ENCODE measurements at regions not wholly inside any gene's neighbourhood (a gene's known extent, or its start where the extent isn't known, plus 50 kb on each side); places are given as distances from the start of the nearest gene placed in this dataset.

DNA sequence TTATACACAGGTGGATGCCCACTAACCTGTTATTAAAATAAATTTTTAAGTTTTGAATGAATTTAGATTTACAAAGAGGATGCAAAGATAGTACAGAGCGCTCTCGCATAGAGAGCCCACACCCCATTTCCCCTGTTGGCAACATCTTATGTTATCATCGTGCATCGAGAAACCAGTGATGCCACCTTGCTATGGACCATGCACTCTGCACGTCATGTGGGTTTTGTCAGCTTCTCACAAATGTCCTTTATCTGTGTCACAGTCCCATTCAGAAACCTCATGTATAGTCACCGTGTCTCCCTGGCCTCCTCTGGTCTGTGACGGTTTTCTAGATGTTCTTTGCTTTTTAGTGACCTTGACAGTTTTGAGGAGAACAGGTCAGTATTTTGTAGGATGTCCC lies 60.0 kb downstream of the ING1 start:
- no peak for DNase-seq (ENCODE audit: low read depth)

DNA sequence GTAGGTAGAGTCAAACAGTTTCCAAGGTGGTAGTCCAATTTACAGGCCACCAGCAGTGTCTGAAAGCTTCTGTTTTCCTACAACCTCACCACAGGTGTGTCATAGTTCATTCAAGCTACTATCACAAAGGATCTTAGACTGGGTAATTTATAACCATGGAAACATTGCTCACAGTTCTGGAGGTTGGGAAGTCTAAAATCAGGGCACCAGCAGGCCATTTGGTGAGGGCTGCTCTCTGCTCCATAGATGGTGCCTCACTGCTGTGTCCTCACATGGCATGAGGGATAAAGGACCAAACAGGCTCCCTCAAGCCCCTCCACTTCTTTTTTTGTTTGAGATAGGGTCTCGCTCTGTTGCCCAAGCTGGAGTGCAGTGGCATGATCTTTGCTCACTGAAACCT lies 60.6 kb downstream of the ING1 start:
- DNase-seq (ENCODE audit: low read depth), result no peak

DNA sequence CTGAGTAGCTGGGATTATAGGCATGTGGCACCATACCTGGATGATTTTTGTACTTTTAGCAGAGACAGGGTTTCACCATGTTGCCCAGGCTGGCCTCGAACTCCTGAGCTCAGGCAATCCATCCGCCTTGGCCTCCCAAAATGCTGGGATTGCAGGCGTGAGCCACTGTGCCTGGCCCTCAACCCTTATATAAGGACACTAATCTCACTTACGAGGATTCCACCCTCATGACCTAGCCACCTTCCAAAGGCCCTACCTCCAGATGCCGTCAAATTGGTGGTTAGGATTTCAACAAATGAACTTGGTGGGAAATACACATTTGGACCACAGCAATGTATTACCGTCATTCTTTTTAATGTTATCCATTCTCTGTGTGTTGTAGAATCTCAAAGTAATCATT lies 61.0 kb downstream of the ING1 start:
- no peak for DNase-seq (ENCODE audit: low read depth)

DNA sequence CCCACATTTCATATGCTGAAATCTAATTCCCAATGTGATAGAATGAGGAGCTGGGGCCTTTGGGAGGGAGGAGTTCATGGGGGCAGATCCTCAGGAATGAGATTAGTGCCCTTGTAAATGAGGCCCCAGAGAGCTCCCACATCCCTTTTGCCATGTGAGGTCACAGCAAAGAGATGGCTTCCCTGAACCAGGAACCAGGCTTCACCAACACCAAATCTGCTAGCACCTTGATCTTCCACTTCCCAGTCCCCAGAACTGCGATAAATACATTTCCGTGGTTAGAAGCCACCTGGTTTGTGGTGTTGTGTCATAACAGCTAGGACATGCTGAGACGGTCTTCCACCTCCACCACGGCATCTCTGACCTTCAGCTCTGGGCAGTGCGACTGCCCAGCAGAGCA lies 62.1 kb downstream of the ING1 start:
- DNase-seq (ENCODE audit: low read depth), result no peak

DNA sequence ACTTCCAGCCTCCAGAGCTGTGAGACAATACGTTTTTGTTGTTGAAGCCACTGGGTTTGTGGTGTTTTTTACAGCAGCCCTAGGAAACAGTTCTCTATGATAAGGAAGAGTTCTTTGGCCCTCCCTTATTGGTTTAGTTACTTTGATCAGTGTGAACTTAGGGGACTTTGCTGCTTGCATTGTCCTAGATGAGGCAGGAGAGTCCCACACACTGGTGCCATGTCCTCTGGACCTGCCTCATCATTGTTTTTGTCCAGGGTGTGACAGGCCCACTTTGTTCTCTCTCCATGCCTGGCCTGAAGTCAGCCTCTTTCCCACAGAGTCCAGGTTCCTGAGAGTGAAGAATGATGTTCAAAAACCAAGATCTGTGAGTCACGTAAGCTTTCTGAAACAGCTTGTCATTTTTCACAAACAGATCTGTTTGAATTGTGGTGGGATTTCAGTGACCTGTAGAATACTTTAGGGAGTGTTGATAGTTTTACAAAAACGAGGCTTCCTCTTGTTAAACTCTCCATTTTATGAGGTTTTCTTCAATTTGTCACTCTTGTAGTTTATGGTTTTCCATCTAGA lies 63.8 kb downstream of the ING1 start:
- no peak for DNase-seq (ENCODE audit: low read depth)

DNA sequence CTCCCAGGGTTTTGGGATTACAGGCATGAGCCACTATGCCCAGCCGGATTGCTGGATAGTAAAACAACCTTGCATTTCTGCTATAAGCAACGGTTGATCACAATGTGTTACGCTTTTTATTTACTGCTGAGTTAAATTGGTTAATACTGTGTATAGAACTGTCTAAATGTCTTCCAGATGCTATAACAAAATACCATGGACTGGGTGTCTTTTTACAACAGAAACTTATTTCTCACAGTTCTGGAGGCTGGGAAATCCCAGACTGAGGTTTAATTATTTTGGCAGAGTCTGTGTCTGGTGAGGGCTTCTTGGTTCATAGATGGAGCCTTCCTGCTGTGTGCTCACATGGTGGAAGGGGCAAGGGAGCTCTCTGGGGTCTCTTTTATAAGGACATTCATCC lies 65.5 kb downstream of the ING1 start:
- DNase-seq (ENCODE audit: low read depth), result no peak

DNA sequence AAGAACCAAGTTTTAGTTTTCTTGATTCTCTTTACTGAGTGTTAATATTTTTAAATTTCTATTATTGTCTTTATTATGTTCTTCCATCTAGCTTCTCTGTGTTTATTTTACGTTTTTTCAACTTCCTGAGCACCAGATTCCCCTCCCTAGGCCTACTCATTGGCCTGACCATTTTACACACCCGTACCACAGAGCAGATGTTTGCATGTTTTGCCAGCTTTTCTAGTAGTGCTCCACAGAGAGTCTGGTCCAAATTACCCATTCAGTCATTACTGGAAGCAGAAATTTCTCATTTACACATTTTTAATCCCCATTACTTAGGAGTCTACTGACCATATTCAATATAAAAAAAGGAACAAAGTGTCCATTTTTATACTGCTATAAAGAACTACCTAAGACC lies 66.9 kb downstream of the ING1 start:
- DNase-seq (ENCODE audit: low read depth), result no peak

DNA sequence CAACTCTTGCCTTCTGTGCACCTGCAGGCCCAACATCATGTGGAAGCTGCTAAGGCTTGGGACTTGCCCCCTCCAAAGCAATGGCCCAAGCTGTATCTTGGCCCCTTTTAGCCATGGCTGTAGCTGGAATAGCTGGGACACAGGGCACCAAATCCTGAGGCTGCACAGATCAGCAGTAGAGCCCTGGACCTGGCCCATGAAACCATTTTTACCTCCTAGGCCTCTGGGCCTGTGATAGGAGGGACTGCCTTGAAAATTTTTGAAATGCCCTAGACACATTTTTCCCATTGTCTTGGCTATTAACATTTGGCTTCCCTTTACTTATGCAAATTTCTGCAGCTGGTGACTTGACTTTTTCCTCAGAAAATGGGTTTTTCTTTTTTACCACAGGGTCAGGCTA lies 68.7 kb downstream of the ING1 start:
- DNase-seq (ENCODE audit: low read depth), result no peak

DNA sequence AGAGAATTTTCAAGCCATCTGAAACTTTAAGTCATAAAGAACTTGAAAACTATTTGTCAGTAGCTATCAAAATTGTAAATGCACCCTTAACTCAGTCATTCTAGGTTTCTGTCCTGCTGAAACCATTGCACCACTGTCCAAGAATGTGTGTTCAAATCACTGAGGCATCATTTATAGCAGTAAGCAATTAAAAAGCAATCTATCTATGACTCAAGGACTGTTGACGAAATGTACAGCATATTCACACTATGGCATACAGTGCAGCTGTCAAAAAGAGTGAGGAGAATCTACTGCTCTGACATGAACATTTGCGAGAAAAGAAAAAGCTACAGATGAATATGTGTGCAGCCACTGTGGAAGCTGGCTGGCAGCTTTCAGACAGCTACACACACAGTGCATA lies 71.2 kb downstream of the ING1 start:
- no peak for DNase-seq (ENCODE audit: low read depth)

DNA sequence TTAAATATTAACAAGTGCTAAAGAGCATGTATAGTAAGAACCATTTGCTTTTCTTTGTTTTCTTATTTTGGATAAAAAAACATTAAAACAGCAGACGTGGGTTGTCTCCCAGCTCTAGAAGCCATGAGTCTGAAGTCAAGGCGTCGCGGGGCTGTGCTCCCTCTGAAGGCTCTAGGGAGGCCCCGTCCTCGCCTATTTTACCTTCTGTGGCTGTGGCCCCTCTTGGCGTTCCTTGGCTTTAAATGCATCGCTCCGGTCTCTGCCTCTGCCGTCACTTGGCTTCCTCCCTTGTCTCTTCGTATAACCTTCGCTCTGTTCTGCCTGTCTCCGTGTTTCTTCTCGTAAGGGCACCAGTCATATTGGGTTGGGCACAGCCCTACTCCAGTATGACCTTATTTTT lies 75.3 kb downstream of the ING1 start:
- DNase-seq (ENCODE audit: low read depth), result no peak

DNA sequence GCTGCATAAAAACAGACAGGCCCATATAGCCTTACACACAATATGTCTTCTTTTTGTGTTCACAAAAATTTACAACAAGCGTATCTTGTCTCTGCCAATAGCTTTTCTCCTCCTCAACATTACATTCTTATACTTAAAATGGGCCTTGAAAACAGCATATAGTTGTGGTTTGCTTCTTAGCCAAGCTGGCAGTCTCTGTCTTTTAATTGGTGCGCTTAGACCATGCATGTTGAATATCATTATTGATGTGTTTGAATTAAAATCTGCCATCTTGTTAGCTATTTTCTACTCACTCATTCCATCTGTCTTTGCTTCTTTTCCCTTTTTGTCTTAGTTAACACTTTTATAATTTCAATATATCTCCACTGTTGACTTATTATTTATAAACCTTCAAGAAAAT lies 76.4 kb downstream of the ING1 start:
- DNase-seq (ENCODE audit: low read depth), result no peak

DNA sequence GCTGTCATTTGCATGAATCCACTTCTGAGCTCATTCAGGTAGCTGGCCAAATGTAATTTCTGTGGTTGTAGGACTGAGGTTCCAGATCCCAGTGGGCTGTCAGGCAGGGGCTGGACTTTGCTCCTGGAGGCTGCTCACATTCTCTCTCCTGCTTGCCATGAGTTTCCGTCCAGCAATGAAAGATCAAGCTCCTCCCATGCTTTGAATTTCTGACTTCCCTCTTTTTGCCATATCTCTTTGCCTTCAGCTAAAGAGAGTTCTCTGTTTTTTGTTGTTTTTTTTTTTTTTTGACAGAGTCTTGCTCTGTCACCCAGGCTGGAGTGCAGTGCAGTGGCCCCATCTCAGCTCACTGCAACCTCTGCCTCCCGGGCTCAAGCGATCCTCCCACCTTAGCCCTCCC lies 76.9 kb downstream of the ING1 start:
- no peak for DNase-seq (ENCODE audit: low read depth)

DNA sequence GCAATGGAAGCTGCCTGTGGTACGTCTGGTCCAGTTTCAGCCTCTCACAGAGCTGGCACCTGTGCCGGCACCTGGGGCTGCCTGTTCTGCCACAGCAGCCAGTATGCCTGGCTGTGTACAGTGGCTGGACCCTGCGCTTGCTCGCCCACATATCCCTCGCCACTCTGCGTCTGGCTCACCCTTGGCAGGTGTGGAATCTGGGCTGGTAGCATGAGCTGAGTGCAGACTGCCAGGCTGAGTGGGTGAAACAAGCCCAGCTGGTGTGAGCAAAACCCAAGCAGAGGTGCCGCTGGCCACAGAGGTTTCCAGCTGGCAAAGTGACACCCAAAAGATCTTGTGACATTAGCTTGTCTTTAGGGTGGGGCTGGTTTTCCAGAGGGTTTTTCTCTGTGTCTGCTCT lies 80.7 kb downstream of the ING1 start:
- DNase-seq (ENCODE audit: low read depth), result no peak

DNA sequence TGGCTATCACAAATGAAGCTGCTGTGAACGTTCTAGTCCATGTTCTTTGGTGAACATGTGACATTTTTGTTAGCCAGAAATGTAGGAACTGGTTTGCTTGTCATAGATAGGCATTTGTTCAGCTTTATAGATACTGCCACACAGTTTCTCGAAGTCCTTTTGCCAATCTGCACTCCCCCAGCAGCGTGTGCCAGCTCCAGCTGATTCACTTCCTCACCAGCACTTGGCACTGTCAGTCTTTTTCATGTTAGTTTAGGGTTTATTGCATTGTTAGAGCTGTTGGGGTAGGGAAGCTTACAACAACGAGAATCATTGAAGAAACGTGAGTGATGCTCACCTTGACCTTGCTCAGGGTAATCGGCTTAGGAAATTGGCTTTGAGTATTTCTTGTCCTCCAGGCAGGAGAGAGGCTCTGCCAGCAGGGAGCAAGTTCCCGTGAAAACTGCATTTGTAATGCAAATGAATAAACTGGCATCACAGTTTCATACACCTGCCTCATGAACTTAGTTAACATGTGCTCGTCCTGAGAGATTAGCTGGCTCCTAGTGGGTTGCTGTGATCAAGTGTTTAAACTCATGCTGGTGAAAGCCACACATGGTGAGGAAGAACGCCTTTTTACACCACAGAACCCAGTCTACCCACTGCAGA lies 83.9 kb downstream of the ING1 start:
- no peak for DNase-seq (ENCODE audit: low read depth)

DNA sequence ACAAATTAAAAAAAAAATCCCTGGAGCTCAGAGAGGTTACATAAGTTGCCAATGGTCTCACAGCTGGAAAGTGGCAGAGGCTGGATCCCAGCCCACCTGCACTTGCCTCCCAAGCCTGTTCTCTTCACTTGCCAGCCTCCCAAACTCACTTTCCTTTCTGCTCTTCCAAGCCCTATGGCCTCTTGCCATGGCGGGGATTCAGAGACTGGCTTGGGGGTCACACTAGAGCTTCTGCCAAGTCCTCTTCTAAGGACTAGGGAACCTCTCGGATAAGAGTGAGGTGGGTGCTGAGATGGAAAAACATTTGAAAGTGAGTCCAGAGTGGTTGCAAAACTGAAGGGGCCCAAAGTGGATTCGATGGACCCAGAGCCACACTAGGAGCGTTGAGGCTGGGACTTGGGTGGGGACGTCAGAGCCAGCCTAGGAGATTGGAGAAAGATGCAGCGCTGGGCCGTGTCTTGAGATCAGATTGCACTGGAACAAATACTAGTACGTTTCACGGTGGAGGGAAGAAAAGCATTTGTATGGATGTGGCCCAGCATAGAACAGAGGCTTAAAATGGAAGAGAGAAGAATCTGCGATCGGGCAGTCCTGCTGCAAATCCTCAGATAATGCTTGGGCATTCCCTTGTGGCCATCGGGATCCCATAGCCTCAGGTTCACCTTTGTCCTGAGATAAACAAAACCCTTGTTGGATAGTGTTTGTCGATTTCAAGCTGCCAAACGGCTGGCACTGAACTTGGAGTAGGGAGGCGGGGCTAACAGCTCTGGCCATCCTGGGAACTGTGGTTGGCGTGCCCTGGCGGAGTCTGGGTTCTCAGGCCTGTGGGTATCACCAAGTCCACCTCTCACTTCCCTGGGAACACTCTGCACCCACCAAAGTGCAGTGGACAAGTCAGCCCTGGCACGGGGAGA lies 84.8 kb downstream of the ING1 start:
- no peak for DNase-seq (ENCODE audit: low read depth)

DNA sequence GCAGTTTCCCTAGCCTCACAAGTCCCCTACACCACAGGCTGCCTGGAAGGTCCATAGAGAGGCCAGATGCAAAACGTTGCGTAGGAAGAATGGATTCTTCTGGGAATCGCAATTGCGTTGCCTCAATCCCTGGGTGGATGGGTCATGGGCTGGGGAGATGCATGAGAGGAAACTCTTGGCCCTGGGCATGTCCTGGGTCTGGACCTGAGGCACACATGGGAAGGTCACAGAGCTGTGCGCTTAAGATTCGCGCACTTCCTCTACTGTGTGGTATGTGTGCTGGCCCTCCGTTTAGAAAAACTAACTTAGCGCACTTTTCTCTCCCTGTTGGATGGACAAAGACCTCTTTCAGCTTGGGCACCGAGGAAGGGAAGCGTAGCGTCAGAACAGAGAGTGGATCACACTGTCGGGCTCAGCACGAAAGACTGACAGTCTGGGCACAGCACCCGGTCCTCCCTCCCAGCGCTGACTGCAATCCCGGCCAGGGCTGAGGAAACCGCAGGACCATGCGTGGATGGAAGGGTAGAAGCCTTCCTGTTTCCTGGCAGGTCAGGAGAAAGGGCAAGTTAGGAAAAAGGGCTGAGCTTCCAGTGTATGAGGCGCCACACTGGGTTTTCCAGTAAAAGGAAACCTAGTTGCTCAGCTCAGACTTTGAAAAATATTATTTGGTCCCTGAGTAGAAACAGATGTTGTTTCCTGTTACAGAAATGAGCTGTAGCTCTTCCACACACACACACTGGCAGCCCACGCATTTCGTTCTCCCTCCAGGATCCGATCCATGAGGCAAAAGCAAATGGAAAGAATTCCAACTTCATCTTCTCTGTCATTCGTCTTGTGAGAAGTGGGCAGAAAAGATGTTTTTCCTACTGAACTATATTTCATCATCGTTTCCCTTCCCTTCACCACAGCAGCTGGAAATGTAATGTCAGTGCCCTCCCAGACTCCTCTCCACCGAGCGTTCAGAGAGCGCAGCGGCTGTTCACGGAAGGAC lies 86.0 kb downstream of the ING1 start:
- DNase-seq (ENCODE audit: low read depth), result peak; percentile 80

DNA sequence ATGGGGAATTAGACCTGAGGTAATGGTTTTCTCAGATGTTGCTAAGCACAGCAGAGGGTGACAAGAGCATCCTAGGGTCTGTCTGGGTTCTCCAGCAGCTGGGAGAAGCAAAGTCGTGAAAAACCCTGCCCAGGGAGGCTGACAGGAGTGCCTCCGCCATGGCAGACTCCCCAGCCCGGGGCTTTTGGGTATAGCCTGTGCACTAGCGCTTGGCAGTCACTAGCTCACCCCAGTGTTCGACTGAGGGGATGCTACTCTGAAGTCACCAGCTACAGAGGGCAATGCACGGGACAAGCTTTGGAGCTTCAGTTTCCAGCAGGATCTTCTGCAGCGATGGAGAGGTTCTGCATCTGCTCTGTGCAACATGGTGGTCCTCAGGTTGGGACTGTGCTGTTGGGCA lies 87.5 kb downstream of the ING1 start:
- DNase-seq (ENCODE audit: low read depth), result no peak

DNA sequence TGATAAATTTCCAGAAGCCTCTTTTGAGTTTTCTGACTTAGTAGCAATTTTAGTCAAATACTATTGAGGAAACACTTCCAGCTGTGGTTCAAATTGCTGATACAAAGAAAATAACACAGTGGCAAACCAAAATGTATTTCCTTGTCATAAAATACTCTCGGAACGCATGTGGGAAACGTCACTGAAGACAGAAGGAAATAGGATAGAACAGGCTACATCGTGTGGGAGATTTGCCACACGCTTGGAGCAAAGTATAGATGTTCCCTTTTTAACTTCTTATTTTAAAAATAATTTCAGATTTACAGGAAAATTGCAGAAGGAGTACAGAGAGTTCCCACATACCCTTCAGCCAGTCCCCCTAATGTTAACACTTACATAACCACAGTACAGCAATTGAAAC lies 88.8 kb downstream of the ING1 start:
- no peak for DNase-seq (ENCODE audit: low read depth)

DNA sequence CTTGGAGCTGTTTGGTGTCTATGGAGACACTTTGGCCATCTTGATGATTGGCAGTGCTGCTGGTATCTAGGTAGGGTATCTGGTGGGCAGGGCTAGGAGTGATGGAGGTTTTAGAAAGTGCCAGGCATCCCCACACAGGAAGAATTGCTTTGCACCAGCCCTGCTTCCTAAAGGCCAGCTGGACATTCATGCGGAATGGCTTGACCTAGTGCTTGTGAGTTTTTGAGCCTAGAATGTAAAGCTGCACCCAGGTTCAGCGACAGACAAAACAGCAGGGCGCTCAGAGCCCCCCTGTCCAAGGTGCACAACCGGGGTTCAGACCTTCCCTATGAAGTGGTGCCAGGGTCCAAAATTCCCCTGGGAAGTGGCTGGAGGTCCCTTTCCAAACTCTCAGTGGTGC lies 93.1 kb downstream of the ING1 start:
- DNase-seq (ENCODE audit: low read depth), result no peak

DNA sequence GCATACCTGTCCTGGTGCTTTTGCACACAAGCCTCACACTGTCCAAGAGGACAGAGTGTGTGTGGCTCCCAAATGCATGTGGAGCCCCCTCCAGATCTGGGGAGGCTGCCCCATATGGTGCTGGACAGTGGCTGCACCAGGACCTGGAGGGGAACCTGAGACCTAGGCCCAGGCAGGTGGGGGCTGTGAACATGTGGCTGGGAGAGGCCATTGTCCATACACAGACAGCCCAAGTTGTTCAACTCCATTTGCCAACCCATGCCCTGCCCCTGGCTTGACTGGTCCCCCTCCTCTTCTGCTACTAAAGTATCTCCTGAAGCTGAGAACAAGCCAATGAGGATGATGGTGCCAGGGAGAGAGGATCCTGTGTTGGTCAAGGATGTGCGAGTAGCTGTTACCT lies 94.0 kb downstream of the ING1 start:
- DNase-seq (ENCODE audit: low read depth), result no peak

DNA sequence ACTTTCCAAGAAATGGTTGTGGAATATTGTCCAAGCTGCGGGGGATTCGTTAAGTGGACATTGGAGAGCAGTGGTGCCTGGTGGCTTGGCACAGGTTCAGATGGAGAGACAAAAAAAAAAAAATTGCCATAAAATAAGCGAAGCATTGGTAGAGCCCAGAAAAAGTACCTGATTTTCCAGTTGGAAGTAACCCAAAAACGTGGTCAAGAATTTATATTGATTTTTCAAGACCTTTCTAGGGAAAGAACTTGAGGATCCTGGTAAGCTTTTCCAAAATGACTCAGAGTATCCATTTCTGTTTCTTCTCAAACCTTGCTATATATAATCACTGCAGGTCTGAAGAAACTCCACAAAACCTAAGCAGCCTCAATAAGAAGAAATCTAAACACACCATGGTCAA lies 94.6 kb downstream of the ING1 start:
- no peak for DNase-seq (ENCODE audit: low read depth)

DNA sequence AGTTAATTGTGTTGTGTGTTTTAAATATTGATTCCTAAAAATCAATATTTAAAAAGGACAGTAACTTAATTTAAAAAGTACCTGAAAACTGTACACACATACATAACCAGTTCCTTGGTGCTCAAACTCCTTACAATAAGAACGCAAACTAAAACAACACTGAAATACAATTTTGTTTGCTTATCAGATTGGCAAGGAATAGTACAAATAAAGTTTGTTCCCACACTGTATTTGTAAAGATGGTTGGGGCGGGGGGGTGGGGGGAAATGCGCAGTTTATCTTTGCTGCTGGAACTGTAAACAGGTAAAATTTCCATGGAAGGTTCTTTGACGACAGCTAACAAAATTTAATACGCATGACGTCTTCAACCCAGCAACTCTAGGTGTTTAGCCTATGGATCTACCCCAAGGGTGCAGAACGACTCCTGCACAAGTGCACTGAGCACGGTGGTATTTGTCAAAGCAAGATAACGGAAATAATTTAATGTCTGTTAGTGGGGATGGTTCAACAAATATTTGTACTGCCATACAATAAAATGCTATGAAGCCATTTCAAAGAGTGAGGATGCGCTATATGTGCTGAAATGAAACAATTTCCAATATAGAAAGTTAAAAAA lies 96.5 kb downstream of the ING1 start:
- DNase-seq (ENCODE audit: low read depth), result no peak
